Endothelial cell of umbilical vein (primary cell): ENCODE measurements at regions not wholly inside any gene's neighbourhood (a gene's known extent, or its start where the extent isn't known, plus 50 kb on each side); places are given as distances from the start of the nearest gene placed in this dataset.

Experiments
- BruUV-seq: library from RNA; stranded (reverse); fragments of 400-500 nt; replicated peaks from 2 replicates; lab custom pipeline; 2021; lab: Mats Ljungman, UMichigan
- CTCF ChIA-PET: fragments of 300-600, 350-600 bp; sonication (Branson Sonifier 250); formaldehyde crosslinking; loops from one replicate; lab custom pipeline; 2021; ENCODE audit warnings: antibody characterized with exemption, inconsistent platforms; lab: Charles Lee
- POLR2A ChIA-PET: fragments of 300-600, 350-600 bp; sonication (Branson Sonifier 250); formaldehyde crosslinking; loops from one replicate; lab custom pipeline; 2021; ENCODE audit warnings: antibody characterized with exemption, inconsistent platforms; lab: Charles Lee
- DNase-seq: peaks from one replicate; pipeline ENCODE4 v3.0.0-alpha.2; 2011; ENCODE audit warnings: low read depth, low spot score
- FAIRE-seq: peaks from 2 replicates; lab custom pipeline; 2011; peaks lifted over from hg19 to GRCh38; lab: Jason Lieb, UNC
- H2AFZ ChIP-seq: 2 replicates; pipeline ENCODE4 v1.6.0; 2012; ENCODE audit warnings: low read depth, low read length, control low read depth, inconsistent platforms
- H3K27ac ChIP-seq: 2 replicates; pipeline ENCODE4 v1.5.1; 2011; ENCODE audit warnings: low read depth, mild to moderate bottlenecking, control low read depth, low read length, moderate library complexity; ENCODE audit not compliant: insufficient read depth
- H3K27me3 ChIP-seq, 2 experiments: 2 replicates each; pipeline versions ENCODE4 v1.6.0 to v1.6.1; 2011; ENCODE audit warnings: low read length in 2 of 2, mixed read lengths in 1 of 2; ENCODE audit not compliant: control insufficient read depth in 2 of 2, insufficient read depth in 2 of 2
- H3K36me3 ChIP-seq, 2 experiments: 2 replicates in 1 of 2; 3 replicates in 1 of 2; pipeline ENCODE4 v1.5.1; 2011; ENCODE audit warnings: low read length in 2 of 2, mild to moderate bottlenecking in 1 of 2, moderate library complexity in 1 of 2; ENCODE audit not compliant: control insufficient read depth in 2 of 2, insufficient read depth in 2 of 2; ENCODE audit errors: extremely low read depth in 1 of 2
- H3K4me1 ChIP-seq: 3 replicates; pipeline ENCODE4 v1.5.1; 2011; ENCODE audit warnings: mild to moderate bottlenecking, low read length; ENCODE audit not compliant: control insufficient read depth, insufficient read depth; ENCODE audit errors: extremely low read depth
- H3K4me2 ChIP-seq: 2 replicates; pipeline ENCODE4 v1.6.1; 2011; ENCODE audit warnings: low read length, control low read depth, mixed read lengths; ENCODE audit not compliant: insufficient read depth
- H3K4me3 ChIP-seq, 3 experiments: fragments of 200-600 bp in 1 of 3; sonication (generic), shearing (Covaris generic) in 1 of 3; replicated peaks in 1 of 3; 2 replicates each; pipeline ENCODE4 v1.5.1; 2011 to 2016; ENCODE audit warnings: control low read depth in 3 of 3, low read length in 3 of 3, mild to moderate bottlenecking in 2 of 3, inconsistent platforms in 1 of 3, low read depth in 1 of 3, moderate library complexity in 1 of 3; ENCODE audit not compliant: insufficient read depth in 1 of 3
- H3K79me2 ChIP-seq: 2 replicates; pipeline ENCODE4 v1.6.0; 2012; ENCODE audit warnings: low read length, inconsistent platforms; ENCODE audit not compliant: control insufficient read depth, insufficient read depth
- H3K9ac ChIP-seq: replicated peaks from 2 replicates; pipeline ENCODE3; 2011; ENCODE audit warnings: low read length, control low read depth; ENCODE audit not compliant: insufficient read depth; ENCODE audit errors: extremely low read depth
- H3K9me1 ChIP-seq: replicated peaks from 3 replicates; pipeline ENCODE4 v1.6.0; 2011; ENCODE audit warnings: mild to moderate bottlenecking, low read length; ENCODE audit not compliant: control insufficient read depth, insufficient read depth; ENCODE audit errors: extremely low read depth
- H3K9me3 ChIP-seq: replicated peaks from 2 replicates; pipeline ENCODE4 v1.5.1; 2012; ENCODE audit warnings: low read length, inconsistent platforms; ENCODE audit not compliant: control insufficient read depth, insufficient read depth
- H4K20me1 ChIP-seq: replicated peaks from 2 replicates; pipeline ENCODE3; 2011; ENCODE audit warnings: mild to moderate bottlenecking, low read length; ENCODE audit not compliant: control insufficient read depth, insufficient read depth; ENCODE audit errors: extremely low read depth
- EZH2 ChIP-seq: IDR thresholded peaks from 2 replicates; pipeline ENCODE4 v1.6.1; 2012; ENCODE audit warnings: borderline replicate concordance, low read depth, mild to moderate bottlenecking, moderate library complexity, low read length, inconsistent platforms; ENCODE audit not compliant: severe bottlenecking
- FOS ChIP-seq: IDR thresholded peaks from 2 replicates; pipeline ENCODE4 v1.6.1; 2011; ENCODE audit warnings: mild to moderate bottlenecking, low read length, moderate library complexity, borderline replicate concordance; ENCODE audit not compliant: insufficient read depth
- GATA2 ChIP-seq: IDR thresholded peaks from 2 replicates; pipeline ENCODE4 v1.7.0; 2011; ENCODE audit warnings: low read depth, mild to moderate bottlenecking, moderate library complexity, mixed read lengths, low read length; ENCODE audit not compliant: insufficient read length, insufficient read depth
- JUN ChIP-seq: IDR thresholded peaks from 2 replicates; pipeline ENCODE4 v1.6.1; 2011; ENCODE audit warnings: borderline replicate concordance, low read depth; ENCODE audit not compliant: insufficient read length, insufficient read depth
- MYC ChIP-seq: IDR thresholded peaks from one replicate; pipeline ENCODE4 v1.6.1; 2011; ENCODE audit warnings: mild to moderate bottlenecking, low read depth, low read length
- POLR2A ChIP-seq: IDR thresholded peaks from 2 replicates; pipeline ENCODE4 v1.6.1; 2012; ENCODE audit warnings: low read depth, mild to moderate bottlenecking, control low read depth, low read length
- POLR2AphosphoS5 ChIP-seq: IDR thresholded peaks from 2 replicates; pipeline ENCODE4 v1.6.1; 2012; ENCODE audit warnings: low read depth, mild to moderate bottlenecking, control low read depth, low read length, moderate library complexity; ENCODE audit not compliant: insufficient read depth
- dilution Hi-C: fragments of 300-500 bp; cut with MboI; formaldehyde crosslinking; loops from one replicate; pipeline ENCODE4 v1.15.0; 2019; ENCODE audit warnings: low sequenced_read_pairs; ENCODE audit not compliant: extremely low pct_ligation_motif_present
- intact Hi-C: fragments of 100-400 bp; cut with micrococcal nuclease; formaldehyde crosslinking; loops from one replicate; pipeline ENCODE4 v1.10.0; 2022
- TF ChIP-seq, protein P1 (sequence below): IDR thresholded peaks from 2 replicates; pipeline ENCODE4 v1.6.1; 2011; ENCODE audit not compliant: insufficient read depth, insufficient read length
- TF ChIP-seq, protein P2 (sequence below), 2 donors: IDR thresholded peaks; 1 replicate in 1 of 2; 2 replicates in 1 of 2; pipeline ENCODE4 v1.5.1; 2011; ENCODE audit warnings: low read length in 2 of 2, mild to moderate bottlenecking in 2 of 2, moderate library complexity in 2 of 2, control low read depth in 1 of 2, inconsistent platforms in 1 of 2, low read depth in 1 of 2; ENCODE audit not compliant: insufficient read depth in 1 of 2; ENCODE audit errors: extremely low read depth in 1 of 2

DNA sequence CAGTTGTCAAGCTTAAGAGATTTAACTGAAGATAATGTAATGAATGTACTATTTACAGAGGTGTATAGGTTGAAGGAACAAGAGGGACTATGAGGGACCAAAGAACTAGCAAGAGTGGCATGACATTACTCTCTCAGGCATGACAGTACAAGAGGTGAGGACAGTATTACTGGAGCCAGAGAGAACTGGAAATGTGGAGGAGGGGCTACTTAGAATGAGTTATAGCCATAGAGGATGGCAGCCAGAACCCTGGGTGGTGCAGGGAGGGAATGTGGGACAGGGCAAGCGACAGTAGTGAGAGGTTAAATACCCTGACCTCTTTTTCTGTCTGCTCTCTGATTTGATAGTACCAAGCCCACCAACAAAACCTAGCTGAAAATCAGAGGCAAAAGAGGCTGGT, 122.6 kb upstream of the UGP2 start:
- Histone ChIP-seq H3K9me3 (no peaks in the 10 kb centered on the region), H3K9ac (no peak overlapping the region), H3K9me1 (no peaks in the 10 kb centered on the region), H4K20me1 (no peaks in the 10 kb centered on the region), H3K4me1 (no peaks in the 10 kb centered on the region), H3K36me3 (no peaks in the 10 kb centered on the region), H2AFZ (no peak overlapping the region), H3K79me2 (no peaks in the 10 kb centered on the region), H3K4me2 (no peak overlapping the region), H3K27me3 (no peaks in the 10 kb centered on the region), H3K27ac (no peak overlapping the region), H3K4me3 (no peak overlapping the region)
- TF ChIP-seq MYC = no peak
- TF ChIP-seq EZH2 = no peak
- TF ChIP-seq, protein P1, sequence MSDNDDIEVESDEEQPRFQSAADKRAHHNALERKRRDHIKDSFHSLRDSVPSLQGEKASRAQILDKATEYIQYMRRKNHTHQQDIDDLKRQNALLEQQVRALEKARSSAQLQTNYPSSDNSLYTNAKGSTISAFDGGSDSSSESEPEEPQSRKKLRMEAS = no peak
- TF ChIP-seq FOS = no peak
- TF ChIP-seq POLR2A = no peak
- no peak for TF ChIP-seq GATA2
- TF ChIP-seq, protein P2, sequence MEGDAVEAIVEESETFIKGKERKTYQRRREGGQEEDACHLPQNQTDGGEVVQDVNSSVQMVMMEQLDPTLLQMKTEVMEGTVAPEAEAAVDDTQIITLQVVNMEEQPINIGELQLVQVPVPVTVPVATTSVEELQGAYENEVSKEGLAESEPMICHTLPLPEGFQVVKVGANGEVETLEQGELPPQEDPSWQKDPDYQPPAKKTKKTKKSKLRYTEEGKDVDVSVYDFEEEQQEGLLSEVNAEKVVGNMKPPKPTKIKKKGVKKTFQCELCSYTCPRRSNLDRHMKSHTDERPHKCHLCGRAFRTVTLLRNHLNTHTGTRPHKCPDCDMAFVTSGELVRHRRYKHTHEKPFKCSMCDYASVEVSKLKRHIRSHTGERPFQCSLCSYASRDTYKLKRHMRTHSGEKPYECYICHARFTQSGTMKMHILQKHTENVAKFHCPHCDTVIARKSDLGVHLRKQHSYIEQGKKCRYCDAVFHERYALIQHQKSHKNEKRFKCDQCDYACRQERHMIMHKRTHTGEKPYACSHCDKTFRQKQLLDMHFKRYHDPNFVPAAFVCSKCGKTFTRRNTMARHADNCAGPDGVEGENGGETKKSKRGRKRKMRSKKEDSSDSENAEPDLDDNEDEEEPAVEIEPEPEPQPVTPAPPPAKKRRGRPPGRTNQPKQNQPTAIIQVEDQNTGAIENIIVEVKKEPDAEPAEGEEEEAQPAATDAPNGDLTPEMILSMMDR (IDR thresholded peaks at IDR 0.05; ENCODE audit: extremely low read depth in 1 of 2, insufficient read depth in 1 of 2, low read depth in 1 of 2, low read length in 2 of 2) = no peak
- TF ChIP-seq POLR2AphosphoS5 = no peak
- no peak for TF ChIP-seq JUN
- no peak for DNase-seq
- intact Hi-C loops = no loop called here
- ChIA-PET POLR2A (no interaction called here), CTCF (no interaction called here)
- no peak for FAIRE-seq
- dilution Hi-C loops = no loop called here
- BruUV-seq = no TSS peak
